NCI-H748 (cell line): ENCODE measurements at regions not wholly inside any gene's neighbourhood (a gene's known extent, or its start where the extent isn't known, plus 50 kb on each side); places are given as distances from the start of the nearest gene placed in this dataset.

Experiments used
- DNase-seq: peaks from one replicate; lab custom pipeline; 2025; ENCODE audit not compliant: unreplicated experiment; lab: John Stamatoyannopoulos, UW

GRCh38 chr9:79284081-79284480 is 287.7 kb upstream of the TLE4 start:
- DNase-seq: no peak

GRCh38 chr9:79286992-79287707 is 284.6 kb upstream of the TLE4 start:
- no peak for DNase-seq

GRCh38 chr9:79287708-79288290 is 284.0 kb upstream of the TLE4 start:
- DNase-seq: no peak

- DNase-seq: no peak
Measured at GRCh38 chr9:79289856-79290255, 281.9 kb upstream of the TLE4 start.

GRCh38 chr9:79292731-79293280 is 279.0 kb upstream of the TLE4 start:
- DNase-seq: no peak

- DNase-seq: peak; percentile 98
Measured at GRCh38 chr9:79300068-79300467, 271.7 kb upstream of the TLE4 start.

GRCh38 chr9:79301085-79301484 is 270.7 kb upstream of the TLE4 start:
- no peak for DNase-seq

GRCh38 chr9:79301551-79302391 is 270.0 kb upstream of the TLE4 start:
- no peak for DNase-seq

GRCh38 chr9:79302569-79302968 is 269.2 kb upstream of the TLE4 start:
- no peak for DNase-seq

- no peak for DNase-seq
Measured at GRCh38 chr9:79308012-79308411, 263.8 kb upstream of the TLE4 start.

- no peak for DNase-seq
Measured at GRCh38 chr9:79312686-79313421, 258.9 kb upstream of the TLE4 start.

- DNase-seq: no peak
Measured at GRCh38 chr9:79325501-79325900, 246.3 kb upstream of the TLE4 start.

- DNase-seq: no peak
Measured at GRCh38 chr9:79329861-79330260, 241.9 kb upstream of the TLE4 start.

GRCh38 chr9:79334001-79334400 is 237.8 kb upstream of the TLE4 start:
- no peak for DNase-seq

- DNase-seq: no peak
Measured at GRCh38 chr9:79334711-79335110, 237.1 kb upstream of the TLE4 start.

GRCh38 chr9:79335987-79336386 is 235.8 kb upstream of the TLE4 start:
- no peak for DNase-seq

GRCh38 chr9:79341561-79341960 is 230.2 kb upstream of the TLE4 start:
- no peak for DNase-seq

- no peak for DNase-seq
Measured at GRCh38 chr9:79346350-79347020, 225.3 kb upstream of the TLE4 start.

GRCh38 chr9:79352322-79352721 is 219.4 kb upstream of the TLE4 start:
- no peak for DNase-seq

GRCh38 chr9:79353856-79354520 is 217.8 kb upstream of the TLE4 start:
- no peak for DNase-seq
